ENCODE measurements at regions not wholly inside any gene's neighbourhood (a gene's known extent, or its start where the extent isn't known, plus 50 kb on each side); places are given as distances from the start of the nearest gene placed in this dataset.

GRCh38 chr6:144932621-144933020 lies 647.5 kb downstream of the UTRN start:
- no peak overlapping the region for H3K27ac ChIP-seq (ENCODE audit: low read length)
- no peak overlapping the region for H3K4me3 ChIP-seq (ENCODE audit: low read length)
- H3K9ac ChIP-seq (ENCODE audit: low read depth, low read length) = no peak overlapping the region
- no peaks in the 10 kb centered on the region for H3K27me3 ChIP-seq (ENCODE audit: insufficient read depth, low read length)
- no peaks in the 10 kb centered on the region for H3K4me1 ChIP-seq (ENCODE audit: insufficient read depth, low read length)
- no peaks in the 10 kb centered on the region for H3K9me3 ChIP-seq (ENCODE audit: insufficient read depth, low read depth, low read length)
- no peaks in the 10 kb centered on the region for H3K36me3 ChIP-seq (ENCODE audit: insufficient read depth, low read depth, low read length)

- Histone ChIP-seq H3K9me3 (ENCODE audit: insufficient read depth, low read depth, low read length) (no peaks in the 10 kb centered on the region), H3K27me3 (ENCODE audit: insufficient read depth, low read length) (no peaks in the 10 kb centered on the region), H3K4me3 (ENCODE audit: low read length) (no peak overlapping the region), H3K4me1 (ENCODE audit: insufficient read depth, low read length) (no peaks in the 10 kb centered on the region), H3K9ac (ENCODE audit: low read depth, low read length) (no peak overlapping the region), H3K36me3 (ENCODE audit: insufficient read depth, low read depth, low read length) (no peaks in the 10 kb centered on the region), H3K27ac (ENCODE audit: low read length) (no peak overlapping the region)
Observed at GRCh38 chr6:144935181-144935580, 650.0 kb downstream of the UTRN start.

- H3K9me3 ChIP-seq (ENCODE audit: insufficient read depth, low read depth, low read length) = no peaks in the 10 kb centered on the region
- H3K4me1 ChIP-seq (ENCODE audit: insufficient read depth, low read length) = no peaks in the 10 kb centered on the region
- H3K36me3 ChIP-seq (ENCODE audit: insufficient read depth, low read depth, low read length) = no peaks in the 10 kb centered on the region
- no peak overlapping the region for H3K9ac ChIP-seq (ENCODE audit: low read depth, low read length)
- H3K27ac ChIP-seq (ENCODE audit: low read length) = no peak overlapping the region
- no peaks in the 10 kb centered on the region for H3K27me3 ChIP-seq (ENCODE audit: insufficient read depth, low read length)
- no peak overlapping the region for H3K4me3 ChIP-seq (ENCODE audit: low read length)
Observed at GRCh38 chr6:144935661-144936060, 650.5 kb downstream of the UTRN start.

- no peaks in the 10 kb centered on the region for H3K27me3 ChIP-seq (ENCODE audit: insufficient read depth, low read length)
- H3K4me3 ChIP-seq (ENCODE audit: low read length) = no peak overlapping the region
- H3K27ac ChIP-seq (ENCODE audit: low read length) = no peak overlapping the region
- H3K36me3 ChIP-seq (ENCODE audit: insufficient read depth, low read depth, low read length) = no peaks in the 10 kb centered on the region
- no peaks in the 10 kb centered on the region for H3K4me1 ChIP-seq (ENCODE audit: insufficient read depth, low read length)
- H3K9ac ChIP-seq (ENCODE audit: low read depth, low read length) = no peak overlapping the region
- no peaks in the 10 kb centered on the region for H3K9me3 ChIP-seq (ENCODE audit: insufficient read depth, low read depth, low read length)
Observed at GRCh38 chr6:144936764-144937163, 651.6 kb downstream of the UTRN start.

GRCh38 chr6:144939921-144940320 lies 654.8 kb downstream of the UTRN start:
- H3K4me1 ChIP-seq (ENCODE audit: insufficient read depth, low read length) = no peaks in the 10 kb centered on the region
- no peaks in the 10 kb centered on the region for H3K9me3 ChIP-seq (ENCODE audit: insufficient read depth, low read depth, low read length)
- H3K36me3 ChIP-seq (ENCODE audit: insufficient read depth, low read depth, low read length) = no peaks in the 10 kb centered on the region
- no peaks in the 10 kb centered on the region for H3K27me3 ChIP-seq (ENCODE audit: insufficient read depth, low read length)
- H3K4me3 ChIP-seq (ENCODE audit: low read length) = no peak overlapping the region
- no peak overlapping the region for H3K9ac ChIP-seq (ENCODE audit: low read depth, low read length)
- no peak overlapping the region for H3K27ac ChIP-seq (ENCODE audit: low read length)

- Histone ChIP-seq H3K9ac (ENCODE audit: low read depth, low read length) (no peak overlapping the region), H3K9me3 (ENCODE audit: insufficient read depth, low read depth, low read length) (no peaks in the 10 kb centered on the region), H3K27me3 (ENCODE audit: insufficient read depth, low read length) (no peaks in the 10 kb centered on the region), H3K4me3 (ENCODE audit: low read length) (no peak overlapping the region), H3K36me3 (ENCODE audit: insufficient read depth, low read depth, low read length) (no peaks in the 10 kb centered on the region), H3K4me1 (ENCODE audit: insufficient read depth, low read length) (no peaks in the 10 kb centered on the region), H3K27ac (ENCODE audit: low read length) (no peak overlapping the region)
Observed at GRCh38 chr6:144944106-144944505, 659.0 kb downstream of the UTRN start.

- H3K27ac ChIP-seq (ENCODE audit: low read length) = no peak overlapping the region
Observed at GRCh38 chr6:144947398-144947976, 662.4 kb downstream of the UTRN start.

GRCh38 chr6:144951730-144952437 lies 666.7 kb downstream of the UTRN start:
- no peaks in the 10 kb centered on the region for H3K9me3 ChIP-seq (ENCODE audit: insufficient read depth, low read depth, low read length)
- peak overlapping the region; percentile 21; the same call in 1 of the 2 replicates for H3K4me3 ChIP-seq (ENCODE audit: low read length)
- no peaks in the 10 kb centered on the region for H3K27me3 ChIP-seq (ENCODE audit: insufficient read depth, low read length)
- peaks cover 33% of the 10 kb centered on the region for H3K4me1 ChIP-seq (ENCODE audit: insufficient read depth, low read length)
- H3K36me3 ChIP-seq (ENCODE audit: insufficient read depth, low read depth, low read length) = no peaks in the 10 kb centered on the region
- H3K9ac ChIP-seq (ENCODE audit: low read depth, low read length) = no peak overlapping the region
- H3K27ac ChIP-seq (ENCODE audit: low read length) = peak overlapping the region; percentile 55

More at GRCh38 chr6:144947398-144947976, 662.4 kb downstream of the UTRN start:
- H3K36me3 ChIP-seq (ENCODE audit: insufficient read depth, low read depth, low read length) = no peaks in the 10 kb centered on the region
- no peak overlapping the region for H3K9ac ChIP-seq (ENCODE audit: low read depth, low read length)
- H3K4me3 ChIP-seq (ENCODE audit: low read length) = no peak overlapping the region
- peaks cover 14% of the 10 kb centered on the region for H3K4me1 ChIP-seq (ENCODE audit: insufficient read depth, low read length)
- no peaks in the 10 kb centered on the region for H3K9me3 ChIP-seq (ENCODE audit: insufficient read depth, low read depth, low read length)
- H3K27me3 ChIP-seq (ENCODE audit: insufficient read depth, low read length) = no peaks in the 10 kb centered on the region

- Histone ChIP-seq H3K27me3 (ENCODE audit: insufficient read depth, low read length) (no peaks in the 10 kb centered on the region), H3K27ac (ENCODE audit: low read length) (no peak overlapping the region), H3K9ac (ENCODE audit: low read depth, low read length) (no peak overlapping the region), H3K36me3 (ENCODE audit: insufficient read depth, low read depth, low read length) (no peaks in the 10 kb centered on the region), H3K4me3 (ENCODE audit: low read length) (no peak overlapping the region), H3K4me1 (ENCODE audit: insufficient read depth, low read length) (peaks cover 33% of the 10 kb centered on the region), H3K9me3 (ENCODE audit: insufficient read depth, low read depth, low read length) (no peaks in the 10 kb centered on the region)
Observed at GRCh38 chr6:144952456-144953240, 667.5 kb downstream of the UTRN start.

GRCh38 chr6:144953552-144954240 lies 668.6 kb downstream of the UTRN start:
- Histone ChIP-seq H3K4me3 (ENCODE audit: low read length) (no peak overlapping the region), H3K9me3 (ENCODE audit: insufficient read depth, low read depth, low read length) (no peaks in the 10 kb centered on the region), H3K27me3 (ENCODE audit: insufficient read depth, low read length) (no peaks in the 10 kb centered on the region), H3K9ac (ENCODE audit: low read depth, low read length) (no peak overlapping the region), H3K27ac (ENCODE audit: low read length) (no peak overlapping the region), H3K4me1 (ENCODE audit: insufficient read depth, low read length) (peaks cover 33% of the 10 kb centered on the region), H3K36me3 (ENCODE audit: insufficient read depth, low read depth, low read length) (no peaks in the 10 kb centered on the region)

GRCh38 chr6:144954241-144954556 lies 669.1 kb downstream of the UTRN start:
- Histone ChIP-seq H3K4me1 (ENCODE audit: insufficient read depth, low read length) (peaks cover 33% of the 10 kb centered on the region), H3K27ac (ENCODE audit: low read length) (no peak overlapping the region), H3K36me3 (ENCODE audit: insufficient read depth, low read depth, low read length) (no peaks in the 10 kb centered on the region), H3K27me3 (ENCODE audit: insufficient read depth, low read length) (no peaks in the 10 kb centered on the region), H3K4me3 (ENCODE audit: low read length) (no peak overlapping the region), H3K9ac (ENCODE audit: low read depth, low read length) (no peak overlapping the region), H3K9me3 (ENCODE audit: insufficient read depth, low read depth, low read length) (no peaks in the 10 kb centered on the region)

Measured in iPS-20b (cell line).